ENCODE measurements at regions not wholly inside any gene's neighbourhood (a gene's known extent, or its start where the extent isn't known, plus 50 kb on each side); places are given as distances from the start of the nearest gene placed in this dataset.

- Histone ChIP-seq H4K91ac (replicated peaks; ENCODE audit: insufficient read length, low read length) (no peak overlapping the region), H3K27ac (ENCODE audit: low read depth, low read length) (no peak overlapping the region)
- TF ChIP-seq SIX5 (IDR thresholded peaks at IDR 0.05; ENCODE audit: low read depth, low read length) (no peak), MAFK (IDR thresholded peaks at IDR 0.05; ENCODE audit: low read depth, low read length) (no peak), RBBP5 (IDR thresholded peaks at IDR 0.05; ENCODE audit: borderline replicate concordance, low read depth, low read length) (no peak), ATF3 (IDR thresholded peaks at IDR 0.05; ENCODE audit: insufficient read depth, low read depth, low read length) (no peak), GTF2F1 (IDR thresholded peaks at IDR 0.05; ENCODE audit: borderline replicate concordance, low read depth, low read length) (no peak), CBX5 (IDR thresholded peaks at IDR 0.05; ENCODE audit: low read depth, low read length) (no peak), YY1 (IDR thresholded peaks at IDR 0.05; ENCODE audit: low read depth, low read length) (no peak), SUZ12 (IDR thresholded peaks at IDR 0.05; ENCODE audit: low read length) (no peak), EZH2 (IDR thresholded peaks at IDR 0.05; ENCODE audit: low read depth, low read length, severe bottlenecking) (no peak), SP1 (IDR thresholded peaks at IDR 0.05; ENCODE audit: low read depth, low read length) (no peak)
Measured at GRCh38 chr9:99760421-99760820, 61.3 kb upstream of the NR4A3 start.

More at GRCh38 chr9:99760421-99760820, 61.3 kb upstream of the NR4A3 start:
- H3K9me3 ChIP-seq (ENCODE audit: insufficient read depth in 2 of 2, low read depth in 1 of 2, low read length in 1 of 2), result no peaks in the 10 kb centered on the region
- no peak overlapping the region for H3K14ac ChIP-seq (ENCODE audit: insufficient read length)
- H4K20me1 ChIP-seq (replicated peaks in 1 of 2; ENCODE audit: control insufficient read depth in 1 of 2, insufficient read depth in 2 of 2, low read length in 2 of 2), result no peaks in the 10 kb centered on the region
- no peak overlapping the region for H3K4me3 ChIP-seq (ENCODE audit: extremely low read depth in 1 of 4, insufficient read depth in 2 of 4, low read depth in 3 of 4, low read length in 4 of 4)
- no peak overlapping the region for H2BK120ac ChIP-seq (replicated peaks; ENCODE audit: low read depth, low read length)
- no peak overlapping the region for H3K18ac ChIP-seq (ENCODE audit: extremely low read depth, low read length)
- no peak overlapping the region for H3K4me2 ChIP-seq (ENCODE audit: insufficient read depth in 1 of 2, low read depth in 2 of 2, low read length in 2 of 2)
- no peak overlapping the region for H2BK12ac ChIP-seq (ENCODE audit: low read depth, low read length)
- H3K23me2 ChIP-seq (ENCODE audit: low read depth, low read length), result no peaks in the 10 kb centered on the region
- POLR2A ChIA-PET (ENCODE audit: partially characterized antibody), result no interaction called here
- no peaks in the 10 kb centered on the region for H3K27me3 ChIP-seq (replicated peaks in 1 of 4; ENCODE audit: control insufficient read depth in 3 of 4, extremely low read depth in 1 of 4, insufficient read depth in 3 of 4, low read length in 3 of 4)
- H3K23ac ChIP-seq (ENCODE audit: insufficient read length), result no peak overlapping the region
- no peak overlapping the region for H3K9ac ChIP-seq (replicated peaks in 1 of 4; ENCODE audit: extremely low read depth in 1 of 4, low read depth in 3 of 4, low read length in 3 of 4)
- no peak overlapping the region for H4K5ac ChIP-seq (ENCODE audit: insufficient read length, low read depth, low read length)
- H4K8ac ChIP-seq (ENCODE audit: extremely low read depth, insufficient read depth, low read length), result no peak overlapping the region
- no peaks in the 10 kb centered on the region for H3K36me3 ChIP-seq (ENCODE audit: control insufficient read depth in 2 of 4, insufficient read depth in 4 of 4, low read length in 3 of 4)
- H2AK5ac ChIP-seq (ENCODE audit: low read depth, low read length), result no peak overlapping the region
- H3K56ac ChIP-seq (replicated peaks; ENCODE audit: insufficient read length, low read depth, low read length), result no peak overlapping the region
- no peak overlapping the region for H2BK20ac ChIP-seq (ENCODE audit: low read length)
- no peak overlapping the region for H2BK5ac ChIP-seq (ENCODE audit: low read depth, low read length)
- FAIRE-seq (no peak), DNase-seq (ENCODE audit: low read depth in 1 of 2, low spot score in 2 of 2) (no peak)
- no peaks in the 10 kb centered on the region for H3K79me1 ChIP-seq (ENCODE audit: low read depth, low read length)
- CTCF ChIA-PET (ENCODE audit: partially characterized antibody), result interaction anchor here (0.6 to 1.2 kb wide), 2 partner anchors 18 to 360 kb away, joined by 3 to 4 read pairs; no protein-coding TSS in a partner anchor
- no peaks in the 10 kb centered on the region for H3K79me2 ChIP-seq (ENCODE audit: control insufficient read depth in 1 of 2, insufficient read depth in 2 of 2, low read length in 2 of 2)
- no peak overlapping the region for H2AFZ ChIP-seq (ENCODE audit: low read length)
- no peak overlapping the region for H2BK15ac ChIP-seq (ENCODE audit: low read length)
- H3K4me1 ChIP-seq (replicated peaks in 1 of 4; ENCODE audit: control insufficient read depth in 3 of 4, insufficient read depth in 4 of 4, low read length in 3 of 4), result no peaks in the 10 kb centered on the region
- H3K4ac ChIP-seq (replicated peaks; ENCODE audit: insufficient read length, low read depth, low read length), result no peak overlapping the region
